ENCODE measurements at regions not wholly inside any gene's neighbourhood (a gene's known extent, or its start where the extent isn't known, plus 50 kb on each side); places are given as distances from the start of the nearest gene placed in this dataset.

- in situ Hi-C loops (cut with MboI; ENCODE audit: low pct_unique_long_range_greater_than_20kb, low sequenced_read_pairs, unreplicated experiment) = no loop called here
- TF ChIP-seq, protein P1, sequence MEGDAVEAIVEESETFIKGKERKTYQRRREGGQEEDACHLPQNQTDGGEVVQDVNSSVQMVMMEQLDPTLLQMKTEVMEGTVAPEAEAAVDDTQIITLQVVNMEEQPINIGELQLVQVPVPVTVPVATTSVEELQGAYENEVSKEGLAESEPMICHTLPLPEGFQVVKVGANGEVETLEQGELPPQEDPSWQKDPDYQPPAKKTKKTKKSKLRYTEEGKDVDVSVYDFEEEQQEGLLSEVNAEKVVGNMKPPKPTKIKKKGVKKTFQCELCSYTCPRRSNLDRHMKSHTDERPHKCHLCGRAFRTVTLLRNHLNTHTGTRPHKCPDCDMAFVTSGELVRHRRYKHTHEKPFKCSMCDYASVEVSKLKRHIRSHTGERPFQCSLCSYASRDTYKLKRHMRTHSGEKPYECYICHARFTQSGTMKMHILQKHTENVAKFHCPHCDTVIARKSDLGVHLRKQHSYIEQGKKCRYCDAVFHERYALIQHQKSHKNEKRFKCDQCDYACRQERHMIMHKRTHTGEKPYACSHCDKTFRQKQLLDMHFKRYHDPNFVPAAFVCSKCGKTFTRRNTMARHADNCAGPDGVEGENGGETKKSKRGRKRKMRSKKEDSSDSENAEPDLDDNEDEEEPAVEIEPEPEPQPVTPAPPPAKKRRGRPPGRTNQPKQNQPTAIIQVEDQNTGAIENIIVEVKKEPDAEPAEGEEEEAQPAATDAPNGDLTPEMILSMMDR (IDR thresholded peaks at IDR 0.05; ENCODE audit: extremely low read depth, insufficient read depth, missing control alignments) = no peak
Observed at GRCh38 chr5:37938076-37938852, 98.4 kb upstream of the GDNF start.

GRCh38 chr5:37936091-37936490 lies 96.2 kb upstream of the GDNF start:
- no peak for DNase-seq (ENCODE audit: low spot score)
- TF ChIP-seq, protein P1 (IDR thresholded peaks at IDR 0.05; ENCODE audit: extremely low read depth, insufficient read depth, missing control alignments) = no peak
- in situ Hi-C loops (cut with MboI; ENCODE audit: low pct_unique_long_range_greater_than_20kb, low sequenced_read_pairs, unreplicated experiment) = no loop called here

More at GRCh38 chr5:37938076-37938852, 98.4 kb upstream of the GDNF start:
- DNase-seq (ENCODE audit: low spot score) = no peak

- no peak for DNase-seq (ENCODE audit: low spot score)
- TF ChIP-seq, protein P1 (IDR thresholded peaks at IDR 0.05; ENCODE audit: extremely low read depth, insufficient read depth, missing control alignments) = no peak
- in situ Hi-C loops (cut with MboI; ENCODE audit: low pct_unique_long_range_greater_than_20kb, low sequenced_read_pairs, unreplicated experiment) = no loop called here
Observed at GRCh38 chr5:37933576-37933975, 93.7 kb upstream of the GDNF start.

GRCh38 chr5:37932450-37932849 lies 92.6 kb upstream of the GDNF start:
- DNase-seq (ENCODE audit: low spot score) = no peak
- TF ChIP-seq, protein P1 (IDR thresholded peaks at IDR 0.05; ENCODE audit: extremely low read depth, insufficient read depth, missing control alignments) = no peak
- in situ Hi-C loops (cut with MboI; ENCODE audit: low pct_unique_long_range_greater_than_20kb, low sequenced_read_pairs, unreplicated experiment) = no loop called here

GRCh38 chr5:37931541-37931940 lies 91.7 kb upstream of the GDNF start:
- TF ChIP-seq, protein P1 (IDR thresholded peaks at IDR 0.05; ENCODE audit: extremely low read depth, insufficient read depth, missing control alignments) = no peak

GRCh38 chr5:37930350-37930749 lies 90.5 kb upstream of the GDNF start:
- DNase-seq (ENCODE audit: low spot score) = no peak
- in situ Hi-C loops (cut with MboI; ENCODE audit: low pct_unique_long_range_greater_than_20kb, low sequenced_read_pairs, unreplicated experiment) = no loop called here
- TF ChIP-seq, protein P1 (IDR thresholded peaks at IDR 0.05; ENCODE audit: extremely low read depth, insufficient read depth, missing control alignments) = no peak

More at GRCh38 chr5:37931541-37931940, 91.7 kb upstream of the GDNF start:
- DNase-seq (ENCODE audit: low spot score) = no peak
- in situ Hi-C loops (cut with MboI; ENCODE audit: low pct_unique_long_range_greater_than_20kb, low sequenced_read_pairs, unreplicated experiment) = no loop called here

Data from GM13977 (cell line).